HG02588 (cell line): ENCODE measurements at regions not wholly inside any gene's neighbourhood (a gene's known extent, or its start where the extent isn't known, plus 50 kb on each side); places are given as distances from the start of the nearest gene placed in this dataset.

ENCODE experiments used
- ATAC-seq: cut with Tn5 transposase; IDR thresholded peaks from one replicate; pipeline ENCODE4 v1.9.1; 2021; ENCODE audit warnings: mild to moderate bottlenecking, moderate library complexity; ENCODE audit not compliant: unreplicated experiment

DNA sequence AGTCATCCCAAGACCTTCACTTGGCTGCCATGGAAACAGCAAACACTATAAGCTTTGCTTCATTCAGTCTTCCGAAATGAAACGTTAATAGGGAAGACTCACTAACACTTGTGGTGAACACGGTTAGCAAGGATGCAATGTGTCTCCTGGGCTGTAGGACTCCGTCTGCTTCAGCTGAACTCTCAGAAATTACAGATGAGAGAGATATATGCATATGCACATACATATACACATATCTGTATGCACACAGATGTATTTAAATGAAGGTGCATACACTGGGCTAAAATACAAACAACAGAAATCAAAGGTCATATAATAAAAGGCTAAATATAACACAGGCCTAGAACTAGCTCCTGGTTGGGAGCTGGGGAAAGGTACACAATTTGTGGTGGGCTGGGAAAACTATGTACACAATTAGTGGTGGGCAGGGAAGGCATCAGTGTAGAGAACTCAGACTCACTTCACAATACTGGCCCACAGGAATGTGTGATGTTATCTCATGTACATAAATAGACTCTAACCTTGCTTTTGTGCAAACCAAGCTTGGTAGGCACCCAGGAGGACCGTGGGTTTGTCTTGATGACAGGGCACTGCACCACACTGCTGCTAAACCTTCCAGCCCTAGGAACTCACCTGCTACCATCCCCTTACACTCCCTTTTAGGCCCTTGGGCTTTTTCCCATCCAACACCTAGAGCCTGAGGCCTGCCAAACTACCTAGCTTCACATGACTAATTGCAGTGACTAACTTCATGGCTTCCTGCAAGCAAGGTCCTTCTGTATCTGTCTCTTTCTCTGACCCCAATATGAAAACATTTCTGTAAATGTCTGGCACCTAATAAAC lies 873.1 kb downstream of the NSUN3 start:
- ATAC-seq = no peak

DNA sequence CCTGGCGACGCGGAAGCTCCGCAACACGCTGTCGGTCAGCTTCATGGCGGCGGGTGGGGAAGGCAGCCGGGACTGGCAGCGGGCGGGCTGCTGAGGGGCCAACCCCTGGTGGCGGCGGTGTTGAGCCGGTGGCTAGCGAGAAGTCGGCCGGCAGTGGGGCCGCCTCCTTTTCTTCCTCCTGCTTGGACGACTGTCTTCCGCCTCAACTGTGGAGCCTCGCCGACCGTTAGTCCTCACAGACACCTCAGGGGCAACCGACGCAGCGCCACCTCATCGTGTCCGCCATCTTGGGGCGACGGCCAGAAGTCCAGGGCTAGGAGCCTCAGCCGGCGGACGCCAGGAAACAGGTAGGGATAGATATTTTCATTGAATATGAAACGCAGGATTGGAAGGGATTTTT lies 875.1 kb downstream of the NSUN3 start:
- no peak for ATAC-seq

DNA sequence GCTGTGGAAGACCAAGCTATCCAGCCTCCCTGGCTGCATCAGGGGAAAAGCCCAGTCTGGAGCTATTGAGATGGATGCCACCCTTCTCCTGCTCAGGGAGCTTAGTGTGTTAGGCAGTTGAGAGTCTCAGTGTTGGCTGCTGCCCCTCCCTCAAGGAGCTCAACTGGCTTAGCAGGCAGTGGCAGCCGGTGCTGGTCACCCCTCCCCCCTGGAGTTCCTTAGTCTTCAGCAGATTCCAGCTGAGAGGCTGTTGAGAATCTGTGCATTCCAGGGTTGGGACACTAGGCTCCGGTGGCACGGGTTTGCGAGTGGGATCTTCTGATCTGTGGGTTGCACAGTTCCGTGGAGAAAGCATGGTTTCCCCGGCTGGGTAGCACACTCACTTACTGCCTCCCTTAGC lies 883.8 kb downstream of the NSUN3 start:
- ATAC-seq = no peak

DNA sequence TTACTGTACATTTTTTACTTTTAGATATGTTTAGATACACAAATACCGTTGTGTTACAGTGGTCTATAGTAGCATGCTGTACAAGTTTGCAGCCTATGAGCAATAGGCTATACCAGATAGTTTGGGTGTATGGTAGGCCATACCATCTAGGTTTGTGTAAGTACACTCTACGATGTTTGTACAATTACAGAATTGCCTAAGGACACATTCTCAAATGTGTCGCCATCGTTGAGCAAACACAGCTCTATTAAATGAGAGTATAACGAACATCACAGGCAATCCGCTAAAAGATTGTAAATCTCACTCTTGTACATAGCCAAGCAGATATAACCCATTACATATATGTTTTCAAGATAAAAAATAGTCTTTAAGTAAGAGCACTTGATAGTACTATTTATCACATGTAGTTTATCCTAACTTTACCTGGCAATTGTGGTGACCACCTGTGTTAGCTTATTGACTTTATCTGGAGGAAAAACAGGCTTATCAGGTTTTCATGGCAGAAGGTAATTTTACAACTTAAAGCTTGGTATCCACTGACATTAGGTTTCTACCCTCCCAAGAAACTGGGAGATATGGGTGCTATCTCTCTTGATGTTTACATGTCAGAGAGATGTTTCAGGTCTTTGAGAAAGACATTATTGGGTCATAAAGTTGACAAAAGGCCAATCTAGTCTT lies 898.7 kb downstream of the NSUN3 start:
- no peak for ATAC-seq

DNA sequence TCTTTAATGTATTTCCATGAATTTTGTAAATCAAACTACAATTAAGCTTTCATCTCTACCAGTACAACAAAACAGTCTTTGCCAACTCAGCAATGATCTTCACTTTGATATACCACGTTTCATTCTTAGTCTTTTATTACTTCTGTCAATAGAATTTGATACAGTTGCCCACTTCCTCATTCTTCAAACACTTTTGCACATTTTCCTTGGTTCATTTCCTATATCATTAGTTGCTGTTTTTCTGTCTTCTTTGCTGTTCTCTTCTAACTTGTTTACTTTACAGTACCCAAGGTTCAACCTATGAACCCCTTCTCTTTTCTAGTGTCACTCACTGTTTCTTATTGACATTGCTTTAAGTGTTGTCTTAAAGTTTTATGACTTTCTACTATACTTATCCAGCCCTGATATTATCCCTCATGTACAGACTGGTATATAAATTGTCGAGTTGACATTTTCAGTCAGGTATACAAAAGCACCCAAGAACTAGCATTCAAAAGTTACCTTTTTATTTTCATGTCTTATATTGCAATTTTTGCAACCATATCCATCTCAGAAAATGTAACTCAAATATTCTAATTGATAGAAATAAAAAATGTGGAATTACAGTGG lies 903.1 kb downstream of the NSUN3 start:
- ATAC-seq = no peak

DNA sequence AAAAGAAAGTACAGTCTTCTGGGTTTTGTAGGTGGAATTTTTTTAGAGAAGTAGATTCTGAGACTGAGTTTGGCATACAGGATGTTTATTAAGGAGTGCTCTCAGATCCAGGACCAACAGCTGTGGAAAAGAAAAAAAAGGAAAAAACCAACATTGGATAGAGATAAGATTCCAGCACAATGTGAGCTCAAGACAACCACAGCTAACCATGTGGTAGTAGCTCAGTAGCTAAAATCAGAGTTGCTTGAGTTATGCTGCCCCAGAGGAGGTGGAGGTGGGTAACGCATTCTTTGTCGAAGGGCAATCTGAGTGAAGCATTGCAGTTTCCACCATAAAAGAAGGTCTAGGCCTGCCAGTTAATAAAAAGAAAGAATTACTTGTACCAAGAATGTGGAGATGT lies 904.3 kb downstream of the NSUN3 start:
- ATAC-seq = no peak

DNA sequence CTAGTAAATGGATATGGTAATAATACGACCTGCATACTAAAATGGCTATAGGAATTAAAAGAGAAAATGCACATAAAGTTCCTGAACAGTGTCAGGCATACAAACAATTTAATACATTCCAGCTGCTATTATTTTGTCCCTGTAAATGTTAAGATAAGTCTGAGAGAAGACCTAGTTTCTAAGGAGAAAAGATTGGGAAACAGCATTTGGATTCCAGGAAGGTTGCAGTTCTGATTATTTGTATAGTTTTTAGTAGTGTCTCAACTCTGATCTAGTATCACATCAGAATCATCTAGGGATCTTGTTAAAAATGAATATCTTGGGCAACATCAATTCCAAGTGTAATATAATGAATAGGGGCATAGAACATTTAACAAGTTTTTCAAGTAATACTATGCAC lies 905.7 kb downstream of the NSUN3 start:
- no peak for ATAC-seq

DNA sequence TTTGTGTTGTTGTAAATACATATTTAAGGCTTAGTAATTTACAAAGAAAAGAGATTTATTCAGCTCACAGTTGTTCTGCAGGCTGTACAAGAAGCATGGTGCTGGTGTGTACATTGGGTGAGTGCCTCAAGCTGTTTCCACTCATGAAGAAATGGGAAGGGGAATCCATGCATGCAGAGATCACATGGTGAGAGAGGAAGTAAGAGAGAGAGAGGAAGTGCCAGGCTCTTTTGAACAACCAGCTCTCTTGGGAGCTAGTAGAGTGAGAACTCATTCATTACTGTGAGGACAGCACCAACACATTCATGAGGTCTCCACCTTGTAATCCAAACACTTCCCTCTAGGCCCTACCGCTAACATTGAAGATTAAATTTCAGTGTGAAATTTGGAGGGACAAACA lies 909.2 kb downstream of the NSUN3 start:
- no peak for ATAC-seq

DNA sequence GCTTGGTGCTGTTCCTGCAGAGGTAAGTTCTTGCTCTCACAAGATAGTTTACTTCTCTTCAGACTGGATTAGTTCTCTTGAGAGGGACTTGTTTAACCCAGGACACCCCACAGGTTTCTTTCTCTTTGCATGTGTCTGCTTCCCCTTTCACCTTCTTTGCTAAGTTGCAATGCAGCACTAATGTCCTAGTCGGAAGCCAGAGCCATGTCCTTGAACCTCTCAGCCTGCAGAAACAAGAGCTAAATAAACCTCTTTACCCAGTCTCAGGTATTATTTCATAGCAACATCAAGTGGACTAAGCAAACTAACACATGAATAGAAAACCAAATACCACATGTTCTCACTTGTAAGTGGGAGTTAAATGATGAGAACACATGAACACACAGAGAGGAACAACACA lies 915.2 kb downstream of the NSUN3 start:
- no peak for ATAC-seq

DNA sequence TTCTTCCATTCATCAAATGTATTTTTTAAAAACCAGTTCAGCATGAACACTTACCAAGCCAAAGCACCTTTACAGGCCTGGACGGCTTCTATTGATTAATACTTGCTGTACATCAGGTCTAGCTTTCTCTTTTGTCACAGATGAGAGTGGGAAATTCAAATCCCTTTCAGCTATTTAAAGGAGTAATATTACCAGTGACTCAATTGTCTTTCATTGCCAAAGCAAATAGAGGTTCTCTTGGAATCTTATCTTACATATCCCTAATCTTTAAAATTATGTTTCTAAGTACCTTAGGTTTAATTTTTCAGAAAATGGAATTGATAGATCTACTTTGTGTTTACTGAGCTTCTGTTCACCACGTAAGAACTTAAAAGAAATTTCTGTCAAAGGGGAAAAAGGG lies 922.9 kb downstream of the NSUN3 start:
- no peak for ATAC-seq

DNA sequence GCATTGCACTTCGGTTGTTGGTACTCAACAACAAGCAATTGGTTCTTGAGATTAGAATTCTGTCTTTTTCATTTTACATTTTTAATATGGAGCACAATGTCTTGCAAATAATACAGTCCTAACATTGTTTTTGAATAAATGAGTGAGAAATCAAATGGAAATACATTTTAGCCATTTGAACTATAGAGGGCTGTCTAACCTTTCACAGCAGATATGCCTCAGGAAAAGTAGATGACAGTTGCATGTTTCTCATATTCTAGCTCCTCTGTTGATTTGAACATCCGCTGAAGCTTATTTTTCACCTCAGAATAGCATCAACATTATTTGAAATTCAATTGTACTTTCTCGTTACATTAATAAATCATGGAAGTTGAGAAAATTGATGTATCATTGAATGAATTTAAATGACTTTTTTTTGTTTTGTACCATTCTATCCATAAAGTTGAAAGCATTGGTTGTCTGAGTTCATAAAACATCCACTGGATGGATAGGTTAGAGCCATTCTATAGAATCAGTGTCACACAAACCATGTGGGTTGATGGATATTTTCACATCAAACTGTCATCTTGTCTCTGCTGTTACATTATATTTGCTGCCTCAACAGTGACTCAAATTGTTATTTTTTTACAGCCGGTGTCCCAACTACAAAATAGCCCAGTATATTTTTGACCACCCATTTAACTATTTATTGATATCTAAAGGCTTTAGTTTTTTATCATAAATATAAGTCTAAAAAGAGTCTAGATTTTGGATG lies 928.3 kb downstream of the NSUN3 start:
- ATAC-seq = no peak

DNA sequence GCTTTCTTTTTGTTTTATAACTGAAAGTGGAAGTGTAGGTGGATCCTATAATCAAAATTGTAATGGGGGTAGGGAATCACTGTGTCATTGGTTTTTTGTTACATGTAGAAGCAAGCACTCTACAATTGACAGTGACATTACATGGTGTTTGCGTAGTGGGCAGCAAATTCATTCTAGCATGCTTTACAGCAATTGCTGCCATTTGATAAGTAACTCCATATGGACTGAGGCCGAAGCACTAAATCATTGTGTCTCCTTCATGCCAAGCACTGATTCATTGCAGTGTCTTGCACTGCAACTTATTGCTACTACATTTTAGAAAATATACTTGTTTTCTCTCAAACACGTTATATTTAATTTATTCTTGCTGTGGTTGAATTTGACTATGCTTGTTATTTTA lies 933.9 kb downstream of the NSUN3 start:
- no peak for ATAC-seq

DNA sequence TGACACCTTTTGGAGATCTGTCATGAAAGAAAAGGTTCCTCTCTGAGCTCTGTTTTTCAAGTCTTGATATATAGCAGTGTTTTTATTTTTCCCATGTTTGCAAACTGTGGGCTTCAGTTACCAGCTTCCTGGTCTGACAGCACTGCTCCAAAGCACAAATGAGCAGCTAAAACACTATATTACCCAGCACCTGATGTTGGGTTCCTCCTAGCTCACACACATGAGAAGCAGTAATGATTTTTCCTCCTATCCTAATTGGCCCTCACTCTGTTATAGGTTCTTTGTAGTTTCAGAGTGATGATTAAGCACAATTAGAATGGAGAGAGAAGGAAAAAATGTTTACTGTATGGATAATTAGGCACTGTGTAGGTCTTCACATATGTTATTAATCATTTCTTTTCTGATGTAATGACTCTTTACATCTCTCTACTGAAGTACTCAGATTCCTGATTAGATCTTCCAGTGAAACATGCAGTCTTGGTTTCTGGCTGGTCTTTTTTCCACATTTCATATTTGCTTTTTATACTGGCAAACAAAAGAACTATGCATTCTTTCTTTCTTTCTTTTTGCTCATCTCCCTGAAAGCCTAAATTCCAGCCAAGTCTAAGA lies 939.7 kb downstream of the NSUN3 start:
- no peak for ATAC-seq

DNA sequence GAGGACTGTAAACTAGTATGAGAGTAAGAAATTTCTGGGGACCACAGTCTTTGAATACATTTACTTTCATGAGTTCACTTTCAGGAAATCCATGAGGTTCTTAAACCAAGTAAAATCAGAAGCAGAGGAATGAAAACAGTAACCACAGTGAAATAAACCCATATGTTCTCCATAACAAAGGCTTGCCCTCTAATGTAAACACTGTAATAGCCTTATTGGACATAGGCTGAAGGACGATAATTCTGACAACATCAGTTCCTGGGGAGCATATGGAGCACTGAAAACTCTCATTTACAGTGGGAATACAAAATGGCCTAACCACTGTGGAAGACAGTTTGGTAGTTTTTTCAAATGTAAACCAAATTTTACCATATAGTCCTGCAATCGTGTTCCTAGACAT lies 965.8 kb downstream of the NSUN3 start:
- no peak for ATAC-seq

DNA sequence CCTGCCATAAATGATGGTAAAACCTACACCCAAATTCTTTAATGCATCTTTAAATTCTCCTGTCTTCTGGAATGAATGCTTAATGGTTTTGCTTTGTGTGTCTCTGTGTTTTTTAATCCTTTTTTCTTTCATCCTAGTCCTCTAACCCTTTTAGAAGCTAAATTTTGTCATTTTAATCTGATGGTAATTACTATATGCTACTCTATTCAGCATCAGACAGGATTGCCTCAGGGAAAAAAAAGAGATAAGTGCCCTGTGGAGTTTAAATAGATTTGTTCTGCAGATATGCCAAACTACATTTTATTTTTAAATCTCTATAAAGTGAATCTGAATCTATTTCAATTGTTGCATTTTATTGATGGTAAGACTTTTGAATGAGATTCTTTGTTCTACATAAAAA lies 966.8 kb downstream of the NSUN3 start:
- no peak for ATAC-seq

DNA sequence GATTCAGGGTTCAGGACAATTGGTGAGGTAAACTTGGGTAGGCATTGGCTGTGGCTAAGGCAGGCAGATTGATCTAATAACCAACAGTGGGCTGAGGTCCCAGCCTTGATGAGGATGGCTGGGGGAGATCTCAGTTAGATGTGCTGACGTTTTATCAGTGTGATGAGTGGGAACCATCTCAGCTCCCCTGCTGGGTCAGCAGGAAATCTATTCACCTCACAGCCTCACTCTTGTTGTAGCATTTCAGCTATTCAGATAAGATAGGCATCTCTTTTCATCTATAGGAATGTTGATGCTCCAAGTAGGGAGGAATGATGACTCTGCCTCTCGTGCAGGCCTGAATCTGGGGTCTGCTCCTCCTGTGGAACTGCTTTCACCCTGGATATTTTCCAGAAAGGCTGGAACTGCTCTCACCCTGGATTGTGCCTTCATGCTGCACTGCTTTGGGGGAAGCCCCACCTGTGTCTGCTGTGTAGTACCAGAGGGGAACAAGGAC lies 973.7 kb downstream of the NSUN3 start:
- no peak for ATAC-seq

DNA sequence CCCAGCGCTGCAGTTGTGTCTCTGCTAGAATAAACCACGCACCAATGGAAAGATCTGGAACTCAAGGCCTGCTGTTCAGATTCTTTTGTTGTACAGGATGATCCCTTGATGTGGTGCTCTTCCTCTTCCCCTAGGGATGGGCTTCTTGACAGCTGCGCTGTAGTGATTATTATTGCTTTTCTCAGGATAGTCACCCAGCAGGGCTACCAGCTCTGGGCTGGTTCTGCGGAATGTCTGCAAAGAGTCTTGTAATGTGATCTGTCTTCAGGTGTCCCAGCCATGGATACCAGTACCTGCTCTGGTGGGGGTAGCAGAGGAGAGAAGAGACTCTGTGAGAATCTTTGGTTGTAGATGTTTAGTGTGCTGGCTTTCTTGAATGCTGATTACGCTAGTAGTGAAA lies 974.2 kb downstream of the NSUN3 start:
- ATAC-seq = no peak

DNA sequence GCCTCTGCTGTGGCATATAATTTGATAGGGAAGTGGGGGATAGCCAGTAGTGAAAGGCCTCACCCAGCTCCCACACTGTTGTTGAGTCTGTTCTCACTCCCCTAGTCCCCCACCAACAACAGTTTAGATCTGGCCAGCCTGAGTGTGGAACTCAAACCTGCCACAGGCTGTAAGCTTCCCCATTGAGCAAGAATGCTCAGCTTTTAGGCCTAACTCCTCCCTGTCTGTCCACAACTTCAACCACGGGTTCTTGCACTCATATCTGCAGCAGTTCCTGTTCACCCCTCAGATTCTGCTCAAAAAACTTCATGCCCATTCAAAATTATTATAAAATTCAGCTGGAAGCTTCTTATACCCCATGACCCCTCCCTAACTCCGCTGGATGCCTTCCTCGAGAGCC lies 975.1 kb downstream of the NSUN3 start:
- no peak for ATAC-seq

DNA sequence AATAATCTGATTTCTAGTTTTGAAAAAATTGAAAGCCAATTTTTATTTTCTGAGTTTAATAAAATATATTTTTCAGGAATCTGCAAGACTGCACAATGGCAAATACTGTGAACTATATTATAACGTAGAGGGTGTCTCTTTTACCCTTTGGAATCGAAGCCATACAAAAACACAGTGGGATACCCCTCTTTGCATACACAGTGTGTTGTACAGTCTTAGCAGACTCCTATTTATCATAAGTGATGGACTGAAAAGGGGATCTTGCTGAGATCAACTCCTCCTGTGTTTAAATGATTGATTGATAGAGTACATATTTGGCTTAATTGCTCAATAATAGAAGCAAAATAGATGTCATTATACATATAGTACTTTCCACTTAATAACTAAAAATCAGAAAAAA lies 981.2 kb downstream of the NSUN3 start:
- no peak for ATAC-seq

DNA sequence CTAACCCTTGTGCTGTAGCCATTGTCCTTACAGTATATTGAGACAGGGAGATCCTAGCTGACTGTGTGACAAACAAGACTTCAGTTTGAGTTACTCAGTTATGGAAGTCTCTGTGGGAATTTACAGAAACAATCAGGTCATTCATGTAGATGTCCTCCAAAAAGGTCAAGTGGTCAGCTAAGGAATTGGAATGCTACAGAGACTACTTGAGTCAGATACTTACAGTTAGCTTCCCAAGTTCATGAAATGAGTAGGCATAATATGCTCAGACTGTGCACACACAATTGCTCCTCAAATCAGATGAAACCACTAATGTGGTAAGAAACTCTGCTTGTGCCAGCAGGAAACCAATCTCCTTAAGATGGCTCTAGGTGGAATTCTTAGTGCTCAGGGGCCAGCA lies 985.7 kb downstream of the NSUN3 start:
- ATAC-seq = no peak

DNA sequence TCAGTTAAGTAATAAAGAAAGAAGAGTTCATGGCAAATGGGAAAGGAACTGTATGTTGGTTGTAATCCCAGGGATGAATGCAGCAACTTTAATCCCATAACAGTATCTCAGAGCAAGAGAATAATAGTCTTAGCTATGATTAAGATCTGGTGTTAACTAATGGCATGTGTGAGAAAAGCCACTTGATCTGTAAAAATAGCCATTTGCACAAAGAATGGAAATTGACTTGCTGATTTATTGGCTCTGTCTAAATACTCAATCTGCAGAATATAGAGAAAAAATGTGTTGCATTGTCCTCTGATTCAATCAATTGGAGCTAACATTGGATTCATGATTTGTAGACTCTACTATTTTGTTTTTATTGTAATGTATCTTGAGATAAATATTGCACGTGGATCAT lies 987.0 kb downstream of the NSUN3 start:
- no peak for ATAC-seq
